GM10266 (cell line): ENCODE measurements at regions not wholly inside any gene's neighbourhood (a gene's known extent, or its start where the extent isn't known, plus 50 kb on each side); places are given as distances from the start of the nearest gene placed in this dataset.
"Not testable (repeated sequence)": the region's sequence is repeated elsewhere in the genome, so short reads cannot be mapped to it uniquely, and the experiment has no call there.

Experiments used
- DNase-seq: peaks from one replicate; pipeline ENCODE4 v3.0.0; 2012; ENCODE audit errors: extremely low spot score
- TF ChIP-seq, protein P1 (sequence below): IDR thresholded peaks from 2 replicates; pipeline ENCODE4 v1.5.1; 2012; ENCODE audit warnings: mild to moderate bottlenecking, low read depth; ENCODE audit not compliant: control insufficient read depth, insufficient read depth; ENCODE audit errors: missing control alignments

DNA sequence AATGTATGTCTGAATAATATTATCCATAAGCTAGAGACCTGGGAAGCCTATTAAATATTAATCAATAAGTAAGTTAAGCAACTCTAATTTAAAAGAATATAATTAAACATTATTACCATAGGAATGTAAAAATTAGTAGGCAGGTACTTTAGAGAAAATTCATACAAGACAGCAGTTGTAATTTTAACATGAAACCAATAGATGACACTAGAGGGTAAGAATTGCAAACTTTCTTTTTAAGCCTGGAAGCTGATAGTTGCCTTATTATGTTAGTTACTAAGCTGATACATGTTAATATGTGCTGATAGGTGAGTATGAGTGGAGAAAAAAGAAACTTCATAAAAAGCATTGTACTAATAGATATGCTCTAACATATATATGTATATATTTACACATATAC, 1157.4 kb downstream of the FAM133A start:
- TF ChIP-seq, protein P1, sequence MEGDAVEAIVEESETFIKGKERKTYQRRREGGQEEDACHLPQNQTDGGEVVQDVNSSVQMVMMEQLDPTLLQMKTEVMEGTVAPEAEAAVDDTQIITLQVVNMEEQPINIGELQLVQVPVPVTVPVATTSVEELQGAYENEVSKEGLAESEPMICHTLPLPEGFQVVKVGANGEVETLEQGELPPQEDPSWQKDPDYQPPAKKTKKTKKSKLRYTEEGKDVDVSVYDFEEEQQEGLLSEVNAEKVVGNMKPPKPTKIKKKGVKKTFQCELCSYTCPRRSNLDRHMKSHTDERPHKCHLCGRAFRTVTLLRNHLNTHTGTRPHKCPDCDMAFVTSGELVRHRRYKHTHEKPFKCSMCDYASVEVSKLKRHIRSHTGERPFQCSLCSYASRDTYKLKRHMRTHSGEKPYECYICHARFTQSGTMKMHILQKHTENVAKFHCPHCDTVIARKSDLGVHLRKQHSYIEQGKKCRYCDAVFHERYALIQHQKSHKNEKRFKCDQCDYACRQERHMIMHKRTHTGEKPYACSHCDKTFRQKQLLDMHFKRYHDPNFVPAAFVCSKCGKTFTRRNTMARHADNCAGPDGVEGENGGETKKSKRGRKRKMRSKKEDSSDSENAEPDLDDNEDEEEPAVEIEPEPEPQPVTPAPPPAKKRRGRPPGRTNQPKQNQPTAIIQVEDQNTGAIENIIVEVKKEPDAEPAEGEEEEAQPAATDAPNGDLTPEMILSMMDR = peak; percentile 11
- no peak for DNase-seq

GRCh38 chrX:94834226-94834625, 1160.2 kb downstream of the FAM133A start:
- TF ChIP-seq, protein P1 = no peak
- DNase-seq = no peak

GRCh38 chrX:94850811-94851210, 1176.8 kb downstream of the FAM133A start:
- no peak for DNase-seq
- TF ChIP-seq, protein P1 = no peak

GRCh38 chrX:94854251-94854650, 1180.2 kb downstream of the FAM133A start:
- no peak for DNase-seq
- TF ChIP-seq, protein P1 = no peak

DNA sequence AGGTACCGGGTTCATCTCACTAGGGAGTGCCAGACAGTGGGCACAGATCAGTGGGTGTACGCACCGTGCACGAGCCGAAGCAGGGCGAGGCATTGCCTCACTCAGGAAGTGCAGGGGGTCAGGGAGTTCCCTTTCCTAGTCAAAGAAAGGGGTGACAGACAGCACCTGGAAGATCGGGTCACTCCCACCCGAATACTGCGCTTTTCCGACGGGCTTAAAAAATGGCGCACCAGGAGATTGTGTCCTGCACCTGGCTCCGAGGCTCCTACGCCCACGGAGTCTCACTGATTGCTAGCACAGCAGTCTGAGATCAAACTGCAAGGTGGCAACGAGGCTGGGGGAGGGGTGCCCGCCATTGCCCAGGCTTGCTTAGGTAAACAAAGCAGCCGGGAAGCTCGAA, 1188.5 kb downstream of the FAM133A start:
- not testable (repeated sequence) for DNase-seq

DNA sequence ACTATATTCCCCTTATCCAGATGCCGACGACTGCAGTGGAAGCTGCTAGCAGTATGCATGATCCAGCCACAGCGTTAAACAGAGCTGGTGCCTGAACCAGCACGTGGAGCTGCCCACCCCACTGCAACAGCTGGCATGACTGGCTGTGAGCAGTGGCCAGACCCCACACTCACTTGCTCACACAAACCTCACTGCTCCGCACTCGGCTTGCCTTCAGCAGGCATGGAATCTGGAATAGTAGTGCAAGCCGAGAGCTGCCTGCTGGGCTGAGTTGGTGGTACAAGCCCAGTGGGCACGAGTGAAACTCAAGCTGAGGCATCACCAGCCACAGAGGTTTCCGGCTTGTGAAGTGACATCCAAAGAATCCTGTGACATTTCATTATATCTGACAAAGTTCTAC, 1197.6 kb downstream of the FAM133A start:
- TF ChIP-seq, protein P1 = no peak
- DNase-seq = no peak

DNA sequence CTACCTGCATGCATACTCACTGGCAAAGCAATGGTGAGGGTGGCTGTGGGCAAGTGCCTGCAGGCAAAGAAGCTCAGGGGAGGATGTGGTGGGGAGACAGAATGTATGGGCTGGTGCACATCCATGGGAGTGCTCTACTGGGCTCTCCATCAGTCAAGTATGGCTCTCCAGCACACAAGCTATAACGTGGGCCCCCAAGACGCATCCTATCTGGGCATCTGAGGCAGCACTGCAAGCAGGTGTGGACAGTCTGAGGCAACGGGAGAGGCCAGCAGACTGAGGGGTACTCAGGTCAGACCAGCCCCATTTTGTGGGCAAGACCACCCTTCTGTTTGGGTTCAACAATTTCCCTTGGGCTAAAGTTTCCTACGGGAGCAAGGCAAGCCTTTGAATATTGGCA, 1227.8 kb downstream of the FAM133A start:
- TF ChIP-seq, protein P1 = no peak
- DNase-seq = no peak

GRCh38 chrX:94908171-94908570, 1234.2 kb downstream of the FAM133A start:
- TF ChIP-seq, protein P1 = no peak
- no peak for DNase-seq
